ENCODE measurements at regions not wholly inside any gene's neighbourhood (a gene's known extent, or its start where the extent isn't known, plus 50 kb on each side); places are given as distances from the start of the nearest gene placed in this dataset.
A peak's percentile ranks its signal among the peaks of the same experiment; 100 is the strongest.

DNA sequence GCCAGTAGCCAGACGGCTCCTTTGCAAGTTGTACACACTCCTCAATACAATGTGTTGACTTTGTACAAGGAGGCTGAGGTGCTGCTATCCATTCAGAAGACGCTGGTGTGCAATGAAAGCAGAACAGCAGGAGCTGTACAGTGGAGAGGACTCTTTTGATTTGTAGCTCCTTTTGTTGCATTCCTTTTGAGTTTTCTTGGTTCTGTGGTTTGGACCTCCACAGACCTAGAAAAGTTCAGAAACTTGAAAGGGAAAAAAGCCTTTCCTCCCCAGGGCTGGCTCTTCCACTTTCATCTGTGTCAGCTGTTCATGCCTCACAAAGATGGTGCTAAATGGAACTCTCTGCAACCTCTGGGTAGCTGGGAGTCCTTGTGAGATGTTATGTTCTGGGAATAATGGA is 117.4 kb downstream of the MAT2B start:
- no peak for DNase-seq

DNA sequence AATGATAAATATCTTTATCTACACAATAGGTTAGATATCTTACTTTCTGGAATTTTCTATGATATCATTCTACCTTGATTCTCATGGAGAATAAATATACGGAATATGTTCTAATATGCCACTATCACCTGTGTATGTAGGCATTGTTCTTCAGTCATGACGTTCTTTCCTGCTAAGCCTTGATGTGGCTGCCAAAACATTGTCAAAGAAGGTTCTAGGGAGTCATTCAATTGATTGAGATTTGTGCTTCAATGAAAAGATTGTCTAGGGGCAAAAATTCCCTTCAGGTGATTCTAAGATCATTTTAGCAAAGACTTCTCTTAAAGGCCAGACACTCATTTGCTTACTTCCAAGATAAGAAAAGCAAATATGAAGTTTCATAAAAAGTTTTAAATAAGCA is 118.1 kb downstream of the MAT2B start:
- DNase-seq, result no peak

DNA sequence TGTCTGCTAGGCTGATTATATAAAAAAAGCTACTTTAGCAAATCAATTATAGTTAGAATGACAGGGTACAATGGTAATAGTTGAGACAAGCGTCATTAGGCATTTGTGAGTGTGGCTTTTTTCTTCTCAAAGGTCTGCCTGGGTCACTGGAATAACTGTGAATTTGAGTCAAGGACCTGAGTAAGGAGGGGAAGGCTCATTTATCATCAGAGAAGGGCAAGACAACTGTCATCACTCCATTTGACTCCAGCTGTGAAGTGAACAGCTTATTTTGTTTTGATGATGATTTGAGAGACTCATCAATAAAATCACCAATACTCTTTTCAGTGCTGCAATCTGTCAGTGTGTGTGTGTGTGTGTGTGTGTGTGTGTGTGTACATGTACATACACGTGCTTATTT is 118.6 kb downstream of the MAT2B start:
- no peak for DNase-seq

GRCh38 chr5:163624431-163624830 is 119.0 kb downstream of the MAT2B start:
- DNase-seq, result no peak

DNA sequence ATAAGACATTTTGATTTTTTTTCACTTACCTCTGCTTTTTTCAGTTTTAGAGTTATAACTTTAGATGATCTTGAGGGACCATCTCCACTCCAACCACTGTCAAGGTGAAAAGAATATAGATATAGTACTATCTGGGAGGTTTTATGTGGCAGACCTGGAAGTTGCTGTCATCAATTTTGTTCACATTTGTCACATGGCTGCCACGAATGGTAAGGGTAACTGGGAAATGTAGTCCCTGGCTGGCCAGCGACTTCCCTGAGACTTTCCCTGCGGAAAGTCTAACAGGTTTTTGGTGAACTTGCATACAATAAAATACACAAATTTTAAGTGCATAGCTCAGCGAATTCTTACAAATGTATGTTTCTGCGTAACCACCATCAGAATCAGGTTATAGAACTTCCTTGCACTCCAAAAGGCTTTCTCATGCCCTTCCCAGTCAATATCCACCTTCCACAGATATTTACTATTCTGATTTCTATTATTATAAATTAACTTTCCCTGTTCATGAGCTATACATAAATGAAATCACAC is 121.5 kb downstream of the MAT2B start:
- no peak for DNase-seq

DNA sequence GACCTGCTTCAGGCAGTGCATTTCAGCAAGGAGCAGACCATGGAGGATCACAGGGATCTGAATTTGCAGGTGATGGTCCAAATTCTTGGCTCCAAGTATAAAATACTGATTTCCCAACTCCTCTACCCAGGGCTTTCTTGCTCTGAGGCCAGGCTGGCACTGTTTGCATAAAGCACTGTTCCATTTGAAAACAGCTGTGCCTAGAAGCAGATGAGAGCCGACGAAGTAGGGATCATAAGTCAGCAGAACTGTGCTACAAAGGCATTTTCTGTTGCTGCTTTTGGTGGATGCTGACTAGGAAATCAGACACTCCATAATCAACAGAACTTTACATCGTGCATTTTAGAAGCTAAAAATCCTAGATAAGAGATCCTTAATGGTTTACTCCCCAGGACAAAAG is 126.4 kb downstream of the MAT2B start:
- no peak for DNase-seq

GRCh38 chr5:163633926-163634460 is 128.6 kb downstream of the MAT2B start:
- DNase-seq, result no peak

- peak; percentile 47 for DNase-seq
These were observed 130.2 kb downstream of the MAT2B start for GRCh38 chr5:163635631-163636030.

DNA sequence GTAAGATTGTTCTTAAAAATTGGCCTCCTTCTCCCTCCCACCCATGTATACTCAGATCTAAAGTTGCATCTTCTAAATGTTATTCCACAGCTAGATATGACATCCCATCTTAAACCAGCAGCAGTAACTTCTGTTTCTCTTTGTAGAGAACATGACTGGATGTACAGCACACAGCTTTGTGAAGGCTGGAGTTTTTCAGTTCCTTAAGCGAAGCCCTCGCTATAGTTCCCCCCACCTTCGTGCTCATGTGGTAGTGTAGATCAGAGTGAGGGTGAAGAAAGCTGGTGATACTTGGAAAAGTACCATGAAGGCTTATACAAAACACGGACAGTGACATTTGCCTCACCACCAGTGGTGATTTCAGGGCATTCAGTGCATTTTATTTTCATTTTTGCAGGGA is 137.5 kb downstream of the MAT2B start:
- no peak for DNase-seq

GRCh38 chr5:163645421-163646416 is 140.3 kb downstream of the MAT2B start:
- DNase-seq, result no peak

DNA sequence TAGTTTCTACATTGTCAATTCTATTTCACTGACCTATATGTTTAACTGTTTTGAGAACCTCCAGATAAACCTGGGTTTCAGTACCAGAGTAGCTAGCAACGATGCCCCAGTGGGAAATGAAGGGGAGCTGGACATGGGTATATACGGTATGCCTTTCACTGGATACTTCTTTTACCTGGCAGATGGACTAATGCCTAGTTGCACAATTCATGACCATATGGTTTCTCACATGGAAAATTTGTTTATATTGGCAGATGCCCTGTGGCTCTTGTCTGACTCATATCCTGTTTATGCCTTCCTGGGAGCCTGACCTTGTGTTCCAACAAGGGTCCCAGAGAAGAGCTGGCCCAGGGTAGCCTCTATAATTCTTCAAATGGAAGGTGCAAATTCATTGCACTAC is 144.1 kb downstream of the MAT2B start:
- DNase-seq, result no peak

GRCh38 chr5:163653526-163653925 is 148.1 kb downstream of the MAT2B start:
- DNase-seq, result no peak

- no peak for DNase-seq
These were observed 153.5 kb downstream of the MAT2B start for GRCh38 chr5:163658702-163659567.

GRCh38 chr5:163659568-163659902 is 154.1 kb downstream of the MAT2B start:
- DNase-seq, result no peak

- DNase-seq, result no peak
These were observed 155.1 kb downstream of the MAT2B start for GRCh38 chr5:163660486-163660885.

- no peak for DNase-seq
These were observed 155.9 kb downstream of the MAT2B start for GRCh38 chr5:163661360-163661759.

- no peak for DNase-seq
These were observed 164.6 kb downstream of the MAT2B start for GRCh38 chr5:163670036-163670435.

DNA sequence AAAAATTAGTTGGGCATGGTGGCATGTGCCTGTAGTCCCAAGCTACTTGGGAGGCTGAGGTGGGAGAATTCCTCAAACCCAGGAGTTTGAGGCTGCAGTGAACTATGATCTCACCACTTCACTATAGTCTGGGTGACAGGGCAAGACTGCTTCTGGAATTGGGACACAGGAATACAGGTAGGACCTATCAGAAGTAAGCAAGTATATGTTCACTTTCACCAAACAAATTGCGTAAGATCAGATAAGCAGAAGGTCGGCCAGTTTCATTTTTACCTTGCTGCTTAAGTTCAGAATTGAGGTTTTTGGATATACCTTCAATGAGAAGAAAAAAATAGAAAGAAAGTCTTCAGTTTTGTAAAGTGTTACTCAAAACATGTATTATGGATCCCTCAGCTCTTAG is 171.7 kb downstream of the MAT2B start:
- no peak for DNase-seq

GRCh38 chr5:163682234-163682633 is 176.8 kb downstream of the MAT2B start:
- DNase-seq, result no peak

DNA sequence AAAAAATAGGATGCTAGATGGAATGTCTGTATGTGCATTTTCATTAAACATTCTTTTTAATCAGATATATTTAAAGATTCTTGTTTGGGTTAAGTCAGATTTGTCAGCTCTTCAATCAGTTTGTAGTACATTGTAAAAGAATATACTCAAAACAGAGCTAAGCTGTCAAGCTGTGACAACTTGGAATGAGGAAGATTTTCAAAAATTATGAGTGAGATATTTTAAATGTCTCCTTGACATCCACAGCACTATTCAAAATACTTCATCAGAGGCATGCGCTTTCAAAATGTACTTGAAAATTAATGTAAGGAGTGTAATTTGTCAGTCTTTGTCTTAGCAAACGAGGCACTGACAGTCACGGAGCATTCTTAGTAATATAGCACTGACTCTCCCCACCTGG is 182.0 kb downstream of the MAT2B start:
- no peak for DNase-seq

DNA sequence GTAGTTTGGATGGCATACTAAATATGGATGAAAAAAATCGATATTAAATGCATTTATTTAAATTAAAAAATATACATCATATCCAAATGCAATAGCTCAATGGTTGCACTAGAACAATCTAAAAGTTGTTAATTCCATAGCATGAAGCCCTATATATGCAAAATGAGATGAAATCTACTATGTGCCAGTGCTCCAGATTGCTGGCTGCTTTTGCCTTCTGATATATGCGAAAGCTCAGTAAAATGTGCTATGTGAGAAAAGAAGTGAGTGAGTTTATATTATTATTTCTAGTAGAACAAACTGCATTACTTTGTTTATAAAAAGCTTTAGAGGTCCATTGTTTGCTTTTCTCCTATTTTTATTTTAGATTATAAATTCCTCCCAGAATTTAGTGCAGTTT is 186.7 kb downstream of the MAT2B start:
- DNase-seq, result no peak

DNA sequence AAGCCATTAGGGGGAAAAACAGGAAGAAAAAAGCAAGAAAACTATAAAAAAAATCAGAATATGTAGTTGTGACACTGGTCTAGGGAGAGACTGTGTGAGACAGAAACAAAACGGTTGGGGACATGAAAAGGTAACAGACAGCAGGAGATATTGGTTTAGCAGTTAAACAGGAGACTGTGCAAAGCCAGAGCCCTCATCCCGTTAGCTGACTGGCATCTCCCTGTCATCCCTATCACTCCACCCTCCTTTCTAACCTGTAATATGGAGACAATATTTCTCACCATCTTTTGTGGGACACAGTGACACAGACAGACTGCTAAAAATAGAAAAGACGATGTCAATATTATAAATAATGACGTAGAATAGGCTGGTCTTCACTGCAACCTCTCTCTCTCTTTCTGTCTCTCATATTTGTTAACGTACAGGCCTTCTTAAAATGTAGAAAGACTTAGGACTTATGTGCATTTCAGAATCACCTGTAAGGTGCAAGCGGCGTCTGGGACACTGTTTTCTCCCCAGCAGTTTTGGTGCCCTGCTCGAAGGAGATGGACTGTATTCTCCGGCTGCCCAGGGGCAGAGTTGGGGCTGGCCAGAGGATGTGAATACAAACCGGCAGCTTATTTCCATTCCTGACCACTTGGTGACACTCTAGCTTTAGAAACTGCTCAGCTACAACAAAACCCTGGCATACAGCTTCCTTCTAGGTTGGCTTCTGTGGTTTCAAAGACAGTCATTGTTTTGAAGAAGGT is 190.6 kb downstream of the MAT2B start:
- peak; percentile 54 for DNase-seq

Measured in muscle of arm (tissue), 1 donor.